ENCODE measurements at regions not wholly inside any gene's neighbourhood (a gene's known extent, or its start where the extent isn't known, plus 50 kb on each side); places are given as distances from the start of the nearest gene placed in this dataset.

DNA sequence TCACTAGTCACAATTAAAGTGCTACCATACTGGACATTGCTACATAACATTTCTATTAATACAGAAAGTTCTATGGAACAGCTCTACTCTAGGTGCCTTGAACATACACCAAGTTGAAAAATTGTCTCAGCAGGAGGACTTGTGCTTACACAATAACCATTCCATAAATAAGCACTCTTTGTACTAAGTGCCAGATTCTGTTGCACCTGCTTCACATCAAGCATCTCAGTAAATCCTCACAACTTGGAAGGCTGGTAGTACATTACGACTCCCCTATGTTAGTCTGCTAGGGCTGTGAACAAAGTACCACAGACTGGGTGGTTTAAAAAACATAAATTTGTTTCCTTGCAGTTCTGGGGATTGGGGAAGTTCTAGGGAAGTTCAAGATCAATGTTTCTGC is 296.9 kb upstream of the NCKAP5 start:
- TF ChIP-seq, protein P1, sequence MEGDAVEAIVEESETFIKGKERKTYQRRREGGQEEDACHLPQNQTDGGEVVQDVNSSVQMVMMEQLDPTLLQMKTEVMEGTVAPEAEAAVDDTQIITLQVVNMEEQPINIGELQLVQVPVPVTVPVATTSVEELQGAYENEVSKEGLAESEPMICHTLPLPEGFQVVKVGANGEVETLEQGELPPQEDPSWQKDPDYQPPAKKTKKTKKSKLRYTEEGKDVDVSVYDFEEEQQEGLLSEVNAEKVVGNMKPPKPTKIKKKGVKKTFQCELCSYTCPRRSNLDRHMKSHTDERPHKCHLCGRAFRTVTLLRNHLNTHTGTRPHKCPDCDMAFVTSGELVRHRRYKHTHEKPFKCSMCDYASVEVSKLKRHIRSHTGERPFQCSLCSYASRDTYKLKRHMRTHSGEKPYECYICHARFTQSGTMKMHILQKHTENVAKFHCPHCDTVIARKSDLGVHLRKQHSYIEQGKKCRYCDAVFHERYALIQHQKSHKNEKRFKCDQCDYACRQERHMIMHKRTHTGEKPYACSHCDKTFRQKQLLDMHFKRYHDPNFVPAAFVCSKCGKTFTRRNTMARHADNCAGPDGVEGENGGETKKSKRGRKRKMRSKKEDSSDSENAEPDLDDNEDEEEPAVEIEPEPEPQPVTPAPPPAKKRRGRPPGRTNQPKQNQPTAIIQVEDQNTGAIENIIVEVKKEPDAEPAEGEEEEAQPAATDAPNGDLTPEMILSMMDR (IDR thresholded peaks at IDR 0.05; ENCODE audit: low read length), result no peak
- no peak for TF ChIP-seq EZH2 (IDR thresholded peaks at IDR 0.05; ENCODE audit: borderline replicate concordance, low read length)
